ENCODE measurements at regions not wholly inside any gene's neighbourhood (a gene's known extent, or its start where the extent isn't known, plus 50 kb on each side); places are given as distances from the start of the nearest gene placed in this dataset.
"Not testable (repeated sequence)": the region's sequence is repeated elsewhere in the genome, so short reads cannot be mapped to it uniquely, and the experiment has no call there.

- DNase-seq = no peak
Measured at GRCh38 chr11:25319127-25319526, 822.3 kb downstream of the LUZP2 start.

GRCh38 chr11:25327656-25328055 is 830.8 kb downstream of the LUZP2 start:
- DNase-seq = no peak

GRCh38 chr11:25339281-25339680 is 842.4 kb downstream of the LUZP2 start:
- DNase-seq = no peak

GRCh38 chr11:25349537-25349936 is 852.7 kb downstream of the LUZP2 start:
- no peak for DNase-seq

GRCh38 chr11:25350899-25351803 is 854.3 kb downstream of the LUZP2 start:
- DNase-seq = no peak

- DNase-seq = no peak
Measured at GRCh38 chr11:25357133-25357532, 860.3 kb downstream of the LUZP2 start.

GRCh38 chr11:25377466-25377865 is 880.6 kb downstream of the LUZP2 start:
- no peak for DNase-seq

GRCh38 chr11:25396847-25397246 is 900.0 kb downstream of the LUZP2 start:
- DNase-seq = no peak

GRCh38 chr11:25408146-25408545 is 911.3 kb downstream of the LUZP2 start:
- no peak for DNase-seq

- no peak for DNase-seq
Measured at GRCh38 chr11:25415793-25416192, 916.1 kb upstream of the ANO3 start.

GRCh38 chr11:25423436-25424199 is 908.3 kb upstream of the ANO3 start:
- DNase-seq = no peak

- no peak for DNase-seq
Measured at GRCh38 chr11:25432376-25432775, 899.6 kb upstream of the ANO3 start.

GRCh38 chr11:25435197-25435596 is 896.7 kb upstream of the ANO3 start:
- DNase-seq = no peak

- no peak for DNase-seq
Measured at GRCh38 chr11:25436326-25436725, 895.6 kb upstream of the ANO3 start.

GRCh38 chr11:25441421-25441820 is 890.5 kb upstream of the ANO3 start:
- peak; percentile 12 for DNase-seq

- no peak for DNase-seq
Measured at GRCh38 chr11:25449091-25449490, 882.8 kb upstream of the ANO3 start.

GRCh38 chr11:25453471-25453870 is 878.5 kb upstream of the ANO3 start:
- no peak for DNase-seq

GRCh38 chr11:25456211-25456610 is 875.7 kb upstream of the ANO3 start:
- no peak for DNase-seq

- DNase-seq = no peak
Measured at GRCh38 chr11:25483915-25484635, 847.9 kb upstream of the ANO3 start.

GRCh38 chr11:25485315-25485714 is 846.6 kb upstream of the ANO3 start:
- DNase-seq = no peak

GRCh38 chr11:25486338-25486737 is 845.6 kb upstream of the ANO3 start:
- not testable (repeated sequence) for DNase-seq

GRCh38 chr11:25488176-25488575 is 843.8 kb upstream of the ANO3 start:
- DNase-seq = not testable (repeated sequence)

- DNase-seq = not testable (repeated sequence)
Measured at GRCh38 chr11:25501426-25501825, 830.5 kb upstream of the ANO3 start.

Measured in left kidney (tissue), 1 donor.